ENCODE measurements at regions not wholly inside any gene's neighbourhood (a gene's known extent, or its start where the extent isn't known, plus 50 kb on each side); places are given as distances from the start of the nearest gene placed in this dataset.

DNA sequence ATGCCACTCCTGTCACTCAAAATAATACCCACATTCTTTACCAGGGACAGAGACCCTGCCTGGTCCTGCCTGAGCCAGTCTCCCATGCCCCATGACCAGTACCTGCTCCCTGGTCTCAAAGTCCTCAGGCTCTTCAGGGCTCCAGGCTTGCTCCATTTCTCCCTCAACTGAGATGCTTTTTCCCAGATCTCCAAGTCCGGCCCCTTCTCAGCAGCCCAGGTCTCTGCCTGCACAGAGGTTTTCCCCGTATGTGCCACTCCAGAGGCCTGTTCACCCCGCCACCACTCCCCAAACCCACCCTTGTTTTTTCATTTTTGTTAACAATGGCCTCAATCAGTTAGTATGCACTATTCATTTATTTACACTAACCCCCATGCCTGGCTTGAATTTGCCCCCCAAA, 499.5 kb upstream of the MYT1L start:
- Mint-ChIP-seq H3K36me3 (no peaks in the 10 kb centered on the region), H3K4me3 (no peak overlapping the region), H3K27ac (no peak overlapping the region), H3K4me1 (ENCODE audit: unreplicated experiment) (peaks cover 10% of the 10 kb centered on the region), H3K9me3 (no peaks in the 10 kb centered on the region), H3K27me3 (peaks cover 4% of the 10 kb centered on the region)
- no peak for DNase-seq (ENCODE audit: extremely low spot score, unreplicated experiment)
- no peak for TF ChIP-seq CTCF (conservative IDR thresholded peaks at IDR 0.05)

- Mint-ChIP-seq H3K4me1 (ENCODE audit: unreplicated experiment) (peaks cover 10% of the 10 kb centered on the region), H3K36me3 (no peaks in the 10 kb centered on the region), H3K27me3 (peaks cover 4% of the 10 kb centered on the region), H3K9me3 (no peaks in the 10 kb centered on the region), H3K27ac (no peak overlapping the region), H3K4me3 (no peak overlapping the region)
- no peak for TF ChIP-seq CTCF (conservative IDR thresholded peaks at IDR 0.05)
- DNase-seq (ENCODE audit: extremely low spot score, unreplicated experiment), result no peak
Observed at GRCh38 chr2:2828774-2829368, 497.8 kb upstream of the MYT1L start.

GRCh38 chr2:2827761-2828221, 496.7 kb upstream of the MYT1L start:
- H3K27ac Mint-ChIP-seq, result no peak overlapping the region
- H3K9me3 Mint-ChIP-seq, result no peaks in the 10 kb centered on the region
- peaks cover 10% of the 10 kb centered on the region for H3K4me1 Mint-ChIP-seq (ENCODE audit: unreplicated experiment)
- H3K36me3 Mint-ChIP-seq, result no peaks in the 10 kb centered on the region
- no peak for DNase-seq (ENCODE audit: extremely low spot score, unreplicated experiment)
- H3K27me3 Mint-ChIP-seq, result peaks cover 4% of the 10 kb centered on the region
- TF ChIP-seq CTCF (conservative IDR thresholded peaks at IDR 0.05), result no peak
- no peak overlapping the region for H3K4me3 Mint-ChIP-seq

GRCh38 chr2:2827046-2827636, 496.1 kb upstream of the MYT1L start:
- no peak for DNase-seq (ENCODE audit: extremely low spot score, unreplicated experiment)

GRCh38 chr2:2826621-2827020, 495.5 kb upstream of the MYT1L start:
- Mint-ChIP-seq H3K27me3 (peaks cover 7% of the 10 kb centered on the region), H3K36me3 (no peaks in the 10 kb centered on the region), H3K4me1 (ENCODE audit: unreplicated experiment) (peaks cover 6% of the 10 kb centered on the region), H3K9me3 (no peaks in the 10 kb centered on the region), H3K4me3 (no peak overlapping the region), H3K27ac (no peak overlapping the region)
- no peak for DNase-seq (ENCODE audit: extremely low spot score, unreplicated experiment)
- TF ChIP-seq CTCF (conservative IDR thresholded peaks at IDR 0.05), result no peak

More at GRCh38 chr2:2827046-2827636, 496.1 kb upstream of the MYT1L start:
- Mint-ChIP-seq H3K27ac (no peak overlapping the region), H3K9me3 (no peaks in the 10 kb centered on the region), H3K4me1 (ENCODE audit: unreplicated experiment) (peaks cover 10% of the 10 kb centered on the region), H3K36me3 (no peaks in the 10 kb centered on the region), H3K27me3 (peaks cover 7% of the 10 kb centered on the region), H3K4me3 (no peak overlapping the region)
- no peak for TF ChIP-seq CTCF (conservative IDR thresholded peaks at IDR 0.05)
